Heart right ventricle (tissue), 16 donors: ENCODE measurements at regions not wholly inside any gene's neighbourhood (a gene's known extent, or its start where the extent isn't known, plus 50 kb on each side); places are given as distances from the start of the nearest gene placed in this dataset.

Experiments used
- ATAC-seq, 8 donors: fragments of 200-7000 bp; cut with Tn5 transposase; one replicate each; pipeline ENCODE4 v1.9.1; 2020; ENCODE audit warnings: mild to moderate bottlenecking in 8 of 8, moderate library complexity in 8 of 8, moderate number of reproducible peaks in 1 of 8
- DNase-seq, 2 donors: peaks; one replicate each; pipeline ENCODE4 v3.0.0-alpha.2; 2020
- H3K27ac ChIP-seq, 10 donors: fragments of 200-600 bp; sonication (generic) in 2 of 10; one replicate each; pipeline versions ENCODE4 v1.5.0 to v1.8.0; 2020 to 2022; ENCODE audit warnings: mild to moderate bottlenecking in 3 of 10
- H3K27me3 ChIP-seq, 7 donors: fragments of 200-600 bp; one replicate each; pipeline ENCODE4 v1.8.0; 2021 to 2022; ENCODE audit warnings: mild to moderate bottlenecking in 2 of 7
- H3K36me3 ChIP-seq, 9 donors: fragments of 200-600 bp; sonication (generic) in 1 of 9; one replicate each; pipeline versions ENCODE4 v1.5.0 to v1.8.0; 2020 to 2022; ENCODE audit warnings: mild to moderate bottlenecking in 2 of 9
- H3K4me1 ChIP-seq, 9 donors: fragments of 200-600 bp; sonication (generic) in 1 of 9; one replicate each; pipeline versions ENCODE4 v1.5.0 to v1.8.0; 2020 to 2022; ENCODE audit warnings: mild to moderate bottlenecking in 4 of 9
- H3K4me3 ChIP-seq, 10 donors: fragments of 200-600 bp; sonication (generic) in 2 of 10; one replicate each; pipeline versions ENCODE4 v1.5.0 to v1.8.0; 2020 to 2022; ENCODE audit warnings: mild to moderate bottlenecking in 7 of 10, moderate library complexity in 2 of 10
- H3K9me3 ChIP-seq, 11 donors: fragments of 200-600 bp in 10 of 11; sonication (generic) in 2 of 11; one replicate each; pipeline versions ENCODE4 v1.5.0 to v1.8.0; 2013 to 2022; ENCODE audit warnings: mild to moderate bottlenecking in 2 of 11, control low read depth in 1 of 11, moderate library complexity in 1 of 11
- WGBS, 2 donors: extraction: QIAGEN DNeasy Blood & Tissue Kit; methylation state at CpG; one replicate each; pipeline ENCODE4 v1.1.7; 2013; ENCODE audit warnings: inconsistent platforms in 1 of 2; 5-methylcytosine and 5-hydroxymethylcytosine counted together
- intact Hi-C, 10 donors: fragments of 100-400 bp; cut with DNase I; formaldehyde crosslinking; loops; one replicate each; pipeline versions ENCODE4 v1.11.1 to v1.14.2; 2022
- TF ChIP-seq, protein P1 (sequence below), 9 donors: fragments of 200-600 bp; sonication (generic) in 2 of 9; IDR thresholded peaks; one replicate each; pipeline versions ENCODE4 v1.5.0 to v1.8.0; 2021 to 2022; ENCODE audit warnings: antibody characterized with exemption in 9 of 9, mild to moderate bottlenecking in 5 of 9, moderate library complexity in 1 of 9
- donor health status: Arrhythmogenic right ventricular cardiomyopathy.
- donor health status: ischemic (EF 13 %, LVEDD 7.1; RV severe dilation, severe dysfunction).
- donor health status: healthy with polysubstance abuse.
- donor health status: DM: no; HTN: yes; CAD: no.
- donor health status: DM: no; HTN: no; CAD: no.
- donor health status: ischemic (EF 25% LVEDD 6.9; RV normal size, moderate dysfunction).
- donor health status: ischemic (EF 25% LVEDD 5.7; RV mildly dilated, moderate dysfunction).
- donor health status: healthy.
- donor health status: DM: yes; HTN: yes; CAD: no.
- donor health status: Ischemic cardiomyopathy.
- donor health status: ischemic (EF 35%, LVEDD 5.7; RV mildly dilated, moderate dysfunction).
- donor health status: nonischemic (EF 11% LVEDD 7.7; RV severe dilation, severe dysfunction).
- donor health status: DM: yes; HTN: yes; CAD: no.
- donor health status: PGD.
- donor health status: ischemic (EF 29% LVEDD 5.4; RV normal size, mild dysfunction).
- donor health status: nonischemic (EF 23%, LVEDD 6.1; RV moderate dilation, normal function).

GRCh38 chrX:65610481-65610880, 57.0 kb upstream of the MSN start:
- Histone ChIP-seq H3K27ac (peak overlapping the region in 1 of 10 donors; percentile 34), H3K4me1 (peaks cover 0 to 29% (median 8%) of the 10 kb centered on the region in 9 donors), H3K36me3 (no peaks in the 10 kb centered on the region), H3K27me3 (peaks cover 0 to 17% (median 0%) of the 10 kb centered on the region in 7 donors), H3K9me3 (no peaks in the 10 kb centered on the region), H3K4me3 (no peak overlapping the region)
- intact Hi-C loops = no loop called here
- no peak for ATAC-seq
- DNase-seq = no peak
- TF ChIP-seq, protein P1, sequence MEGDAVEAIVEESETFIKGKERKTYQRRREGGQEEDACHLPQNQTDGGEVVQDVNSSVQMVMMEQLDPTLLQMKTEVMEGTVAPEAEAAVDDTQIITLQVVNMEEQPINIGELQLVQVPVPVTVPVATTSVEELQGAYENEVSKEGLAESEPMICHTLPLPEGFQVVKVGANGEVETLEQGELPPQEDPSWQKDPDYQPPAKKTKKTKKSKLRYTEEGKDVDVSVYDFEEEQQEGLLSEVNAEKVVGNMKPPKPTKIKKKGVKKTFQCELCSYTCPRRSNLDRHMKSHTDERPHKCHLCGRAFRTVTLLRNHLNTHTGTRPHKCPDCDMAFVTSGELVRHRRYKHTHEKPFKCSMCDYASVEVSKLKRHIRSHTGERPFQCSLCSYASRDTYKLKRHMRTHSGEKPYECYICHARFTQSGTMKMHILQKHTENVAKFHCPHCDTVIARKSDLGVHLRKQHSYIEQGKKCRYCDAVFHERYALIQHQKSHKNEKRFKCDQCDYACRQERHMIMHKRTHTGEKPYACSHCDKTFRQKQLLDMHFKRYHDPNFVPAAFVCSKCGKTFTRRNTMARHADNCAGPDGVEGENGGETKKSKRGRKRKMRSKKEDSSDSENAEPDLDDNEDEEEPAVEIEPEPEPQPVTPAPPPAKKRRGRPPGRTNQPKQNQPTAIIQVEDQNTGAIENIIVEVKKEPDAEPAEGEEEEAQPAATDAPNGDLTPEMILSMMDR (IDR thresholded peaks at IDR 0.05) = no peak

DNA sequence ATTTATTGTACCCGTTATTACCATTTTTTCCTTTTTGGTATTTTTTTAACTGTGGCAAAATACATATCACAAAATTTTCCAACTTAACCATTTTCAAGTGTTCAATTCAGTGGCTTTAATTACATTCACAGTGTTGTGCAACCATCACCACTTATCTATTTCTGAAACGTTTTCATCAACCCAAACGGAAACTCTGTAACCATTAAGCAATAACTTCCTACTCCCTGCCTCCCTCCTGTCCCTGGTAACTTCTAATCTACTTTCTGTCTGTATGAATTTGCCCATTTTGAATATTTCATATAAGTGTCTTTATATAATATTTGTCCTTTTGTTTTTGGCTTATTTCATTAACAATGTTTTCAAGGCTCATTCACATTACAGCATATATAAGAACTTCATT, 57.4 kb upstream of the MSN start:
- ATAC-seq (peak in 6 of 8 donors; percentile 51 to 67 (median 60)), DNase-seq (no peak)
- no peaks in the 10 kb centered on the region for H3K36me3 ChIP-seq
- H3K4me3 ChIP-seq = no peak overlapping the region
- 46 to 49% methylated on average over 3 of the region's 3 CpGs for WGBS, 2 donors
- H3K4me1 ChIP-seq = peaks cover 0 to 29% (median 8%) of the 10 kb centered on the region in 9 donors
- TF ChIP-seq, protein P1 (IDR thresholded peaks at IDR 0.05) = no peak
- intact Hi-C loops = no loop called here
- H3K9me3 ChIP-seq = no peaks in the 10 kb centered on the region
- H3K27ac ChIP-seq = peak overlapping the region in 2 of 10 donors; percentile 30 to 59
- peaks cover 0 to 21% (median 0%) of the 10 kb centered on the region in 7 donors for H3K27me3 ChIP-seq

- DNase-seq (no peak), ATAC-seq (peak in 3 of 8 donors; percentile 22 to 47 (median 37))
- Histone ChIP-seq H3K36me3 (no peaks in the 10 kb centered on the region), H3K9me3 (no peaks in the 10 kb centered on the region), H3K27me3 (peaks cover 0 to 28% (median 0%) of the 10 kb centered on the region in 7 donors), H3K4me1 (peaks cover 0 to 29% (median 8%) of the 10 kb centered on the region in 9 donors), H3K27ac (peak overlapping the region in 5 of 10 donors; percentile 15 to 59 (median 37)), H3K4me3 (no peak overlapping the region)
- intact Hi-C loops = no loop called here
- 72 to 78% methylated on average over 4 of the region's 4 CpGs for WGBS, 2 donors
- TF ChIP-seq, protein P1 (IDR thresholded peaks at IDR 0.05) = no peak
Measured at GRCh38 chrX:65609237-65609636, 58.2 kb upstream of the MSN start.

GRCh38 chrX:65608026-65608425, 59.4 kb upstream of the MSN start:
- no peak for DNase-seq
- Histone ChIP-seq H3K4me3 (no peak overlapping the region), H3K27ac (no peak overlapping the region), H3K9me3 (no peaks in the 10 kb centered on the region), H3K4me1 (peaks cover 0 to 32% (median 8%) of the 10 kb centered on the region in 9 donors), H3K27me3 (peaks cover 0 to 35% (median 0%) of the 10 kb centered on the region in 7 donors), H3K36me3 (no peaks in the 10 kb centered on the region)
- intact Hi-C loops = no loop called here
- 66 to 81% methylated on average over 3 of the region's 3 CpGs for WGBS, 2 donors
- no peak for ATAC-seq
- TF ChIP-seq, protein P1 (IDR thresholded peaks at IDR 0.05) = no peak
